ENCODE measurements at regions not wholly inside any gene's neighbourhood (a gene's known extent, or its start where the extent isn't known, plus 50 kb on each side); places are given as distances from the start of the nearest gene placed in this dataset.

- Histone ChIP-seq H3K27me3 (replicated peaks in 1 of 2; ENCODE audit: control insufficient read depth in 2 of 2, insufficient read depth in 2 of 2, low read length in 1 of 2) (no peaks in the 10 kb centered on the region), H3K27ac (ENCODE audit: control insufficient read depth, insufficient read depth) (no peak overlapping the region), H3K79me2 (ENCODE audit: control insufficient read depth, insufficient read depth, low read length) (no peaks in the 10 kb centered on the region), H3K9me3 (replicated peaks; ENCODE audit: control insufficient read depth, insufficient read depth, low read length) (no peaks in the 10 kb centered on the region), H3K9ac (ENCODE audit: control insufficient read depth, insufficient read depth, low read length) (no peak overlapping the region), H3K36me3 (ENCODE audit: control insufficient read depth in 2 of 2, insufficient read depth in 2 of 2, low read length in 1 of 2) (no peaks in the 10 kb centered on the region), H3K4me1 (ENCODE audit: control insufficient read depth, insufficient read depth, low read length) (no peaks in the 10 kb centered on the region), H3K4me3 (no peak overlapping the region), H4K20me1 (ENCODE audit: control insufficient read depth, insufficient read depth) (no peaks in the 10 kb centered on the region), H2AFZ (ENCODE audit: control insufficient read depth, low read depth, low read length) (no peak overlapping the region), H3K4me2 (ENCODE audit: control insufficient read depth, insufficient read depth) (no peak overlapping the region)
- in situ Hi-C loops (cut with MboI), result no loop called here
- FAIRE-seq (no peak), ATAC-seq (no peak), DNase-seq (ENCODE audit: low read depth, low spot score) (no peak)
- BruUV-seq (replicated peaks), result no TSS peak
- SMC1A ChIA-PET (ENCODE audit: uncharacterized antibody, unreplicated experiment), result interaction anchor here (1.0 kb wide), 2 partner anchors 12 to 230 kb away, joined by 3 read pairs; no protein-coding TSS in a partner anchor
- CTCF ChIA-PET, result no interaction called here
- POLR2A ChIA-PET, result no interaction called here
- intact Hi-C loops (cut with micrococcal nuclease; ENCODE audit: unreplicated experiment), result no loop called here
- RAD21 ChIA-PET (ENCODE audit: unreplicated experiment), result interaction anchor here (0.9 kb wide), 1 partner anchor 12 kb away, joined by 3 read pairs; no protein-coding TSS in a partner anchor
- TF ChIP-seq CTCF (IDR thresholded peaks at IDR 0.05 in 2 of 3, conservative IDR thresholded peaks at IDR 0.05 in 1 of 3; ENCODE audit: control insufficient read depth in 2 of 3, extremely low read depth in 1 of 3, insufficient read depth in 1 of 3, low read depth in 3 of 3, low read length in 3 of 3) (no peak), BHLHE40 (IDR thresholded peaks at IDR 0.05; ENCODE audit: borderline replicate concordance in 1 of 2, low read depth in 2 of 2, low read length in 1 of 2) (no peak), SMC3 (IDR thresholded peaks at IDR 0.05; ENCODE audit: borderline replicate concordance, low read length) (no peak), MEF2B (IDR thresholded peaks at IDR 0.05; ENCODE audit: partially characterized antibody, poor library complexity, severe bottlenecking) (no peak), E4F1 (IDR thresholded peaks at IDR 0.05; ENCODE audit: borderline replicate concordance, partially characterized antibody) (no peak), GABPA (IDR thresholded peaks at IDR 0.05; ENCODE audit: low read depth) (no peak), SREBF2 (IDR thresholded peaks at IDR 0.05; ENCODE audit: low read length) (no peak), MAX (IDR thresholded peaks at IDR 0.05; ENCODE audit: low read depth, low read length) (no peak)
Observed at GRCh38 chr6:91317984-91318383, 731.1 kb upstream of the MAP3K7 start.

Data from GM12878 (cell line).